GM06990 (cell line): ENCODE measurements at regions not wholly inside any gene's neighbourhood (a gene's known extent, or its start where the extent isn't known, plus 50 kb on each side); places are given as distances from the start of the nearest gene placed in this dataset.

ENCODE experiments used
- DNase-seq: peaks from one replicate; pipeline ENCODE4 v3.0.0-alpha.2; 2011; ENCODE audit not compliant: insufficient read length; ENCODE audit errors: extremely low read depth
- H3K27me3 ChIP-seq: replicated peaks from 2 replicates; pipeline ENCODE4 v1.6.0; 2011; ENCODE audit warnings: low read length; ENCODE audit not compliant: control insufficient read depth, insufficient read depth
- H3K36me3 ChIP-seq: 2 replicates; pipeline ENCODE4 v1.5.1; 2011; ENCODE audit warnings: low read length; ENCODE audit not compliant: control insufficient read depth, insufficient read depth
- H3K4me3 ChIP-seq: replicated peaks from 2 replicates; pipeline ENCODE4 v1.5.1; 2011; ENCODE audit warnings: low read depth, mild to moderate bottlenecking, control low read depth, low read length
- CTCF ChIP-seq: IDR thresholded peaks from 2 replicates; pipeline ENCODE4 v1.5.1; 2011; ENCODE audit warnings: low read length, control low read depth, mild to moderate bottlenecking, inconsistent platforms; ENCODE audit not compliant: insufficient read depth, poor library complexity, severe bottlenecking

GRCh38 chr1:209500993-209501392, 82.5 kb upstream of the CAMK1G start:
- TF ChIP-seq CTCF, result no peak
- Histone ChIP-seq H3K36me3 (no peaks in the 10 kb centered on the region), H3K4me3 (no peak overlapping the region), H3K27me3 (no peaks in the 10 kb centered on the region)
- no peak for DNase-seq

DNA sequence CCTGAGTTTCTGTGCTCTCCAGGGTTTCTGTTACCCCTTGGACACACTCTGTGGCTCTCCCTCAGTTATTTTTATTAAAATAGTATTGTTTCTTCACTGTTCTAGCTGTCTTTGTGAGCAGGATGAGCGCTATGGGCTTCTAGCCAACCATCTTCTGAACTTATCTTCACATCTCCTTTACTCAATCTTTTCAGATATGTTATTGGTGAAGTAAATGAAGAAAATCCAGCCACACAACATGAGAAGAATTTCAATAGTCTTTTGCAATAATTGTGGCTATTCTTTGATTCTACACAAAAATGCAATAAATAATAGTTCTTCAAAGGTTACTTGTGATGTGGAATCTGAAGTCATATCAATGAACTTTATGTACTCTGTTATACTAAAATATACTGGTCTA, 80.3 kb upstream of the CAMK1G start:
- Histone ChIP-seq H3K4me3 (no peak overlapping the region), H3K36me3 (no peaks in the 10 kb centered on the region), H3K27me3 (no peaks in the 10 kb centered on the region)
- no peak for DNase-seq
- no peak for TF ChIP-seq CTCF

GRCh38 chr1:209504571-209504970, 78.9 kb upstream of the CAMK1G start:
- no peak for DNase-seq
- no peak overlapping the region for H3K4me3 ChIP-seq
- no peaks in the 10 kb centered on the region for H3K27me3 ChIP-seq
- TF ChIP-seq CTCF, result no peak
- H3K36me3 ChIP-seq, result no peaks in the 10 kb centered on the region

DNA sequence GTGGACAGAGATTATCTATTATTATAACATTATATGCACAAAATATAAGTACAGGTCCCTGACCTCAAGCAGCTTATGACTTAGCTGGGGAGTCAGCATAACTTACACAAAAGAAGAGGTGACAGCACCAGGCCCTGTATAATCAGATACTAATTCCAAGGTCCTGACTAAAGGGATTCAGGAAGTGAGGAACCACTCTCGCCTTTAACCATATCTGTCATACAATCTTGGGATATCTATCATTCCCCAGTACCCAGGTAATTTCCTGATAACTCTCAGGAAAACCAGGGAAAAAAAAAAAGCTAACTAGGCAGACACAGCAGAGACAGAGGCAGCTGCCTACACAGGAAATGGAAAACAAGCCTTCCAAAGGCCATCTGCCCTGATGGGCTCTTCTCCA, 78.5 kb upstream of the CAMK1G start:
- Histone ChIP-seq H3K4me3 (no peak overlapping the region), H3K36me3 (no peaks in the 10 kb centered on the region), H3K27me3 (no peaks in the 10 kb centered on the region)
- DNase-seq, result no peak
- no peak for TF ChIP-seq CTCF

DNA sequence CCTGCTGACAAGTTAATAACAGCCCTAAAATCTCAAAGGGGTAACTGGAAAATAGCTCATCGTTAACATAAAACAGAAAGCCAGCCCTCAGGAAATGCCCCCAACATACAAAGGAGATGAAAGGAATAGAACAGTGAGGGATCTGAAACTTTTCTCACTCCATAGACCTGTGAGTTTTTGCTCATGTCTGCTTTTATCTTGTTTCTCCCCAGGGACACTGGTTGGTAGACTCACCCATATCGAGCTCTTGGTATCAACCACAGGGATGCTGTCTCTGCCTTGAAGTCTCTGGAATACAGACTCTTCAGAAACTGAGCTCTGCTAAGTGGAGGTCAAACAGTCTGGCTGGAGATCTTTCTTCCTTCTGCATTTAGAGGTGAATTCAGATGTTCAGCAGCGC, 77.4 kb upstream of the CAMK1G start:
- H3K4me3 ChIP-seq, result no peak overlapping the region
- no peak for TF ChIP-seq CTCF
- no peak for DNase-seq

GRCh38 chr1:209509039-209509438, 74.5 kb upstream of the CAMK1G start:
- H3K4me3 ChIP-seq, result no peak overlapping the region
- H3K27me3 ChIP-seq, result 0 out of 2 replicates have a peak, but pooled peaks cover 2% of the 10 kb centered on the region
- no peak for DNase-seq
- no peaks in the 10 kb centered on the region for H3K36me3 ChIP-seq
- TF ChIP-seq CTCF, result no peak

More for the DNA sequence above, 77.4 kb upstream of the CAMK1G start:
- no peaks in the 10 kb centered on the region for H3K36me3 ChIP-seq
- H3K27me3 ChIP-seq, result no peaks in the 10 kb centered on the region
